OCI-LY7 (cell line): ENCODE measurements at regions not wholly inside any gene's neighbourhood (a gene's known extent, or its start where the extent isn't known, plus 50 kb on each side); places are given as distances from the start of the nearest gene placed in this dataset.

Source experiments
- EZH2phosphoT487 ChIP-seq: fragments of 200-600 bp; sonication (generic); IDR thresholded peaks from 2 replicates; pipeline ENCODE4 v1.6.1; 2018; ENCODE audit warnings: low read depth, borderline replicate concordance, mild to moderate bottlenecking, mixed run types, antibody characterized with exemption, low read length, moderate library complexity, mixed read lengths
- TF ChIP-seq, protein P1 (sequence below): fragments of 200-600 bp; sonication (generic); conservative IDR thresholded peaks from 2 replicates; pipeline ENCODE4 v1.5.1; 2014; ENCODE audit warnings: mild to moderate bottlenecking, antibody characterized with exemption, low read length, moderate library complexity, mixed read lengths

DNA sequence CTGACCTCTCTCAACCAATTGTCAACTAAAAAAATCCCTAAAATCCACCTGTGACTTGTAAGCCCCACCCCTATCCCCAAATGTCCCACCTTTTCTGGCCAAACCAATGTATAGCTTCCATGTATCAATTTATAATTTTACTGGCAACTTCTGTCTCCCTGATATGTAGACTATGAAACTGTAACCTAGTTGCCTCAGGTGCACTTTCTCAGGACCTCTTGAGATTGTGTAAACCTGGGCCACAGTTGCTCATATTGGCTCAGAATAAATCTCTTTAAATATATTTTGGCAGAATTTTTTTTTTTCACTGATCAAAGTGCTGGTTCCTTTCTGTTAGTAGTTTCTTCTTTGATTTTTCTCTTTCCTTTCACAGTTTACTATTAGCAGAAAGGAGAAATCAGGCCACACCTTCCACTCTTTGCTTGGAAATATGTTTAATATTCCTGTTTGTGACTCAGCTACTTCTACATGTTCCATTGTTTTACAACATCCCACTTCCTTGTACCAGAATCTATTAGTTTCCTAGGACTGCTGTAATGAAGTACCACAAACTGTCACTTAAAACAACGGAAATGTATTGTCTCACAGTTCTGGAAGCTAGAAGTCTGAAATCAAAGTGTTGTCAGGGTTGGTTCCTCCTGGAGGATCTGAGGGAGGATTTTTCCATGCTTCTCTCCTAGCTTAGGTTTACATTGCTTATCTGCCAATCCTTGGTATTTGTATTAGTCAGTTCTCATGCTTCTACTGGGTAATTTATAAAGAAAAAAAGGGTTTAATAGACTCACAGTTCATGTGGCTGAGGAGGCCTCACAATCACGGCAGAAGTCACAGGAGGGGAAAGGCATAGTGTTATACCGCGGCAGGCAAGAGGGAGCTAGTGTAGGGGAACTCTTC lies 801.2 kb upstream of the ARPP21 start:
- TF ChIP-seq, protein P1, sequence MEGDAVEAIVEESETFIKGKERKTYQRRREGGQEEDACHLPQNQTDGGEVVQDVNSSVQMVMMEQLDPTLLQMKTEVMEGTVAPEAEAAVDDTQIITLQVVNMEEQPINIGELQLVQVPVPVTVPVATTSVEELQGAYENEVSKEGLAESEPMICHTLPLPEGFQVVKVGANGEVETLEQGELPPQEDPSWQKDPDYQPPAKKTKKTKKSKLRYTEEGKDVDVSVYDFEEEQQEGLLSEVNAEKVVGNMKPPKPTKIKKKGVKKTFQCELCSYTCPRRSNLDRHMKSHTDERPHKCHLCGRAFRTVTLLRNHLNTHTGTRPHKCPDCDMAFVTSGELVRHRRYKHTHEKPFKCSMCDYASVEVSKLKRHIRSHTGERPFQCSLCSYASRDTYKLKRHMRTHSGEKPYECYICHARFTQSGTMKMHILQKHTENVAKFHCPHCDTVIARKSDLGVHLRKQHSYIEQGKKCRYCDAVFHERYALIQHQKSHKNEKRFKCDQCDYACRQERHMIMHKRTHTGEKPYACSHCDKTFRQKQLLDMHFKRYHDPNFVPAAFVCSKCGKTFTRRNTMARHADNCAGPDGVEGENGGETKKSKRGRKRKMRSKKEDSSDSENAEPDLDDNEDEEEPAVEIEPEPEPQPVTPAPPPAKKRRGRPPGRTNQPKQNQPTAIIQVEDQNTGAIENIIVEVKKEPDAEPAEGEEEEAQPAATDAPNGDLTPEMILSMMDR, result no peak
- no peak for TF ChIP-seq EZH2phosphoT487
